ENCODE measurements at regions not wholly inside any gene's neighbourhood (a gene's known extent, or its start where the extent isn't known, plus 50 kb on each side); places are given as distances from the start of the nearest gene placed in this dataset.

- no peak for ATAC-seq (ENCODE audit: insufficient read depth, low FRiP score)
- no peak overlapping the region for H3K27ac ChIP-seq (ENCODE audit: low read depth in 1 of 2, low read length in 1 of 2)
- no peak overlapping the region for H3K4me3 ChIP-seq
- no peak for DNase-seq
- no peak for TF ChIP-seq CTCF (IDR thresholded peaks at IDR 0.05; ENCODE audit: control extremely low read depth, extremely low read depth)
- H3K9me3 ChIP-seq (ENCODE audit: control insufficient read depth in 4 of 4, insufficient read depth in 3 of 4, low read length in 3 of 4) = no peaks in the 10 kb centered on the region
- no peak overlapping the region for H3K9ac ChIP-seq (ENCODE audit: insufficient read depth in 1 of 2, low read length in 2 of 2)
- H3K4me1 ChIP-seq (ENCODE audit: control insufficient read depth in 5 of 5, insufficient read depth in 5 of 5, low read length in 5 of 5) = no peaks in the 10 kb centered on the region
- H3K27me3 ChIP-seq (ENCODE audit: control insufficient read depth in 3 of 3, insufficient read depth in 3 of 3, low read length in 2 of 3) = no peaks in the 10 kb centered on the region
- no peaks in the 10 kb centered on the region for H3K36me3 ChIP-seq (ENCODE audit: control insufficient read depth in 4 of 4, insufficient read depth in 4 of 4, low read length in 4 of 4)
Observed at GRCh38 chr13:85371254-85371653, 428.0 kb downstream of the SLITRK6 start.

GRCh38 chr13:85368686-85369085 lies 430.5 kb downstream of the SLITRK6 start:
- 91 to 94% methylated on average over 1 of the region's 1 CpG for WGBS, 2 donors
- Histone ChIP-seq H3K9me3 (ENCODE audit: control insufficient read depth in 4 of 4, insufficient read depth in 3 of 4, low read length in 3 of 4) (no peaks in the 10 kb centered on the region), H3K4me3 (no peak overlapping the region), H3K9ac (ENCODE audit: insufficient read depth in 1 of 2, low read length in 2 of 2) (no peak overlapping the region), H3K4me1 (ENCODE audit: control insufficient read depth in 5 of 5, insufficient read depth in 5 of 5, low read length in 5 of 5) (no peaks in the 10 kb centered on the region), H3K27me3 (ENCODE audit: control insufficient read depth in 3 of 3, insufficient read depth in 3 of 3, low read length in 2 of 3) (no peaks in the 10 kb centered on the region), H3K27ac (ENCODE audit: low read depth in 1 of 2, low read length in 1 of 2) (no peak overlapping the region), H3K36me3 (ENCODE audit: control insufficient read depth in 4 of 4, insufficient read depth in 4 of 4, low read length in 4 of 4) (no peaks in the 10 kb centered on the region)
- ATAC-seq (ENCODE audit: insufficient read depth, low FRiP score) (no peak), DNase-seq (no peak)
- no peak for TF ChIP-seq CTCF (IDR thresholded peaks at IDR 0.05; ENCODE audit: control extremely low read depth, extremely low read depth)

- ATAC-seq (ENCODE audit: insufficient read depth, low FRiP score) = no peak
- H3K36me3 ChIP-seq (ENCODE audit: control insufficient read depth in 4 of 4, insufficient read depth in 4 of 4, low read length in 4 of 4) = no peaks in the 10 kb centered on the region
- 75 to 77% methylated on average over 2 of the region's 2 CpGs for WGBS, 2 donors
Observed at GRCh38 chr13:85367887-85368286, 431.3 kb downstream of the SLITRK6 start.

More at GRCh38 chr13:85367887-85368286, 431.3 kb downstream of the SLITRK6 start:
- DNase-seq = no peak
- Histone ChIP-seq H3K9me3 (ENCODE audit: control insufficient read depth in 4 of 4, insufficient read depth in 3 of 4, low read length in 3 of 4) (no peaks in the 10 kb centered on the region), H3K27ac (ENCODE audit: low read depth in 1 of 2, low read length in 1 of 2) (no peak overlapping the region), H3K4me3 (no peak overlapping the region), H3K4me1 (ENCODE audit: control insufficient read depth in 5 of 5, insufficient read depth in 5 of 5, low read length in 5 of 5) (no peaks in the 10 kb centered on the region), H3K27me3 (ENCODE audit: control insufficient read depth in 3 of 3, insufficient read depth in 3 of 3, low read length in 2 of 3) (no peaks in the 10 kb centered on the region), H3K9ac (ENCODE audit: insufficient read depth in 1 of 2, low read length in 2 of 2) (no peak overlapping the region)
- no peak for TF ChIP-seq CTCF (IDR thresholded peaks at IDR 0.05; ENCODE audit: control extremely low read depth, extremely low read depth)

Data from lung (tissue), 11 donors.